ENCODE measurements at regions not wholly inside any gene's neighbourhood (a gene's known extent, or its start where the extent isn't known, plus 50 kb on each side); places are given as distances from the start of the nearest gene placed in this dataset.

GRCh38 chr10:8282340-8282739, 227.9 kb downstream of the GATA3 start:
- no peak for TF ChIP-seq EZH2 (IDR thresholded peaks at IDR 0.05; ENCODE audit: insufficient read depth, poor library complexity, severe bottlenecking)
- TF ChIP-seq EZH2phosphoT487 (IDR thresholded peaks at IDR 0.05; ENCODE audit: insufficient read depth, low read depth), result no peak
